ENCODE measurements at regions not wholly inside any gene's neighbourhood (a gene's known extent, or its start where the extent isn't known, plus 50 kb on each side); places are given as distances from the start of the nearest gene placed in this dataset.

GRCh38 chr1:4851385-4852065, 197.1 kb downstream of the AJAP1 start:
- H3K4me3 Mint-ChIP-seq = no peak overlapping the region
- no peaks in the 10 kb centered on the region for H3K9me3 Mint-ChIP-seq
- TF ChIP-seq CTCF (IDR thresholded peaks at IDR 0.05; ENCODE audit: unreplicated experiment in 3 of 3) = no peak
- H3K27ac Mint-ChIP-seq = peak overlapping the region in 1 of 3 experiments; percentile 57
- H3K4me1 Mint-ChIP-seq = no peaks in the 10 kb centered on the region
- no peaks in the 10 kb centered on the region for H3K36me3 Mint-ChIP-seq (ENCODE audit: low read depth)
- no peaks in the 10 kb centered on the region for H3K27me3 Mint-ChIP-seq (ENCODE audit: low read depth)

GRCh38 chr1:4848431-4848830, 194.0 kb downstream of the AJAP1 start:
- no peaks in the 10 kb centered on the region for H3K9me3 Mint-ChIP-seq
- no peak for TF ChIP-seq CTCF (IDR thresholded peaks at IDR 0.05; ENCODE audit: unreplicated experiment in 3 of 3)
- peak overlapping the region in 1 of 3 experiments; percentile 64 for H3K27ac Mint-ChIP-seq

GRCh38 chr1:4847711-4848110, 193.3 kb downstream of the AJAP1 start:
- H3K36me3 Mint-ChIP-seq (ENCODE audit: low read depth) = no peaks in the 10 kb centered on the region
- no peaks in the 10 kb centered on the region for H3K4me1 Mint-ChIP-seq
- H3K27me3 Mint-ChIP-seq (ENCODE audit: low read depth) = no peaks in the 10 kb centered on the region
- H3K4me3 Mint-ChIP-seq = no peak overlapping the region
- TF ChIP-seq CTCF (IDR thresholded peaks at IDR 0.05; ENCODE audit: unreplicated experiment in 3 of 3) = no peak
- no peaks in the 10 kb centered on the region for H3K9me3 Mint-ChIP-seq
- peak overlapping the region in 1 of 3 experiments; percentile 64 for H3K27ac Mint-ChIP-seq

More at GRCh38 chr1:4848431-4848830, 194.0 kb downstream of the AJAP1 start:
- H3K36me3 Mint-ChIP-seq (ENCODE audit: low read depth) = no peaks in the 10 kb centered on the region
- no peak overlapping the region for H3K4me3 Mint-ChIP-seq
- H3K4me1 Mint-ChIP-seq = no peaks in the 10 kb centered on the region
- no peaks in the 10 kb centered on the region for H3K27me3 Mint-ChIP-seq (ENCODE audit: low read depth)
